Osteoblast (primary cell): ENCODE measurements at regions not wholly inside any gene's neighbourhood (a gene's known extent, or its start where the extent isn't known, plus 50 kb on each side); places are given as distances from the start of the nearest gene placed in this dataset. TPM values are rescaled to one million over a fixed set of nuclear protein-coding genes. Genes with fewer than 3 reads are reported as not detected.
"Not testable (repeated sequence)": the region's sequence is repeated elsewhere in the genome, so short reads cannot be mapped to it uniquely, and the experiment has no call there.

Experiments used
- DNase-seq: peaks from one replicate; pipeline ENCODE4 v3.0.0; 2011; ENCODE audit warnings: low spot score, mixed read lengths; ENCODE audit not compliant: insufficient read length; ENCODE audit errors: missing footprints
- H2AFZ ChIP-seq: 2 replicates; pipeline ENCODE4 v1.6.0; 2011; ENCODE audit warnings: mild to moderate bottlenecking, low read length
- H3K27ac ChIP-seq: 2 replicates; pipeline ENCODE4 v1.5.1; 2011; ENCODE audit warnings: mild to moderate bottlenecking, low read depth, low read length, moderate library complexity
- H3K27me3 ChIP-seq: 2 replicates; pipeline ENCODE4 v1.6.0; 2012; ENCODE audit warnings: mild to moderate bottlenecking, control low read depth, inconsistent platforms, low read length, moderate library complexity; ENCODE audit not compliant: insufficient read depth
- H3K36me3 ChIP-seq: 2 replicates; pipeline ENCODE4 v1.5.1; 2011; ENCODE audit warnings: mild to moderate bottlenecking, low read length, control low read depth, moderate library complexity; ENCODE audit not compliant: insufficient read depth
- H3K4me1 ChIP-seq: 2 replicates; pipeline ENCODE4 v1.5.1; 2011; ENCODE audit warnings: mild to moderate bottlenecking, low read length, control low read depth, moderate library complexity; ENCODE audit not compliant: insufficient read depth
- H3K4me2 ChIP-seq: 2 replicates; pipeline ENCODE4 v1.6.0; 2011; ENCODE audit warnings: mild to moderate bottlenecking, low read length; ENCODE audit not compliant: insufficient read depth
- H3K4me3 ChIP-seq: fragments of 200-600 bp; sonication (generic); 3 replicates; pipeline ENCODE4 v1.5.1; 2012; ENCODE audit warnings: mild to moderate bottlenecking, low read length, inconsistent platforms; ENCODE audit not compliant: insufficient read depth
- H3K79me2 ChIP-seq: 2 replicates; pipeline ENCODE4 v1.6.0; 2012; ENCODE audit warnings: mild to moderate bottlenecking, low read length, control low read depth, inconsistent platforms; ENCODE audit not compliant: insufficient read depth
- H3K9me3 ChIP-seq: 2 replicates; pipeline ENCODE4 v1.5.1; 2011; ENCODE audit warnings: low read depth, low read length, control low read depth
- H4K20me1 ChIP-seq: 2 replicates; pipeline ENCODE4 v1.6.0; 2012; ENCODE audit warnings: mild to moderate bottlenecking, low read length, control low read depth; ENCODE audit not compliant: insufficient read depth
- CTCF ChIP-seq: IDR thresholded peaks from 2 replicates; pipeline ENCODE4 v1.5.1; 2011; ENCODE audit warnings: mild to moderate bottlenecking, low read depth, low read length, moderate library complexity; ENCODE audit errors: extremely low read depth
- small RNA-seq: library from RNA; depleted of rRNA; stranded (forward); fragments of <200 nt; gene quantifications from one replicate; pipeline ENCODE3, GENCODE V24; 2012

GRCh38 chr3:125915792-125916375, 53.1 kb upstream of the ROPN1B start:
- Histone ChIP-seq H3K4me2 (peak overlapping the region; percentile 84), H2AFZ (peak overlapping the region; percentile 78), H3K27ac (peak overlapping the region; percentile 81), H3K4me1 (peaks cover 13% of the 10 kb centered on the region), H3K4me3 (peak overlapping the region; percentile 73)
- DNase-seq = peak; percentile 94
- H3K36me3 ChIP-seq, H3K27me3 ChIP-seq, H3K9me3 ChIP-seq, H4K20me1 ChIP-seq, H3K79me2 ChIP-seq: not testable (repeated sequence)

GRCh38 chr3:125916376-125916978, 52.5 kb upstream of the ROPN1B start:
- Histone ChIP-seq H4K20me1 (no peaks in the 10 kb centered on the region), H3K4me3 (peak overlapping the region; percentile 84), H3K36me3 (no peaks in the 10 kb centered on the region), H3K27ac (peak overlapping the region; percentile 93), H3K27me3 (no peaks in the 10 kb centered on the region), H3K79me2 (no peaks in the 10 kb centered on the region), H3K4me1 (peaks cover 13% of the 10 kb centered on the region), H3K9me3 (no peaks in the 10 kb centered on the region), H2AFZ (peak overlapping the region; percentile 72), H3K4me2 (peak overlapping the region; percentile 92)
- DNase-seq = peak; percentile 92
- TF ChIP-seq CTCF = peak; percentile 11

GRCh38 chr3:125917020-125917549, 51.9 kb upstream of the ROPN1B start:
- Histone ChIP-seq H2AFZ (peak overlapping the region; percentile 72), H3K4me3 (peak overlapping the region; percentile 84), H3K27ac (peak overlapping the region; percentile 93), H3K4me1 (peaks cover 13% of the 10 kb centered on the region), H3K4me2 (peak overlapping the region; percentile 92)
- not testable (repeated sequence) for H4K20me1 ChIP-seq, H3K36me3 ChIP-seq, H3K79me2 ChIP-seq, H3K9me3 ChIP-seq, DNase-seq, H3K27me3 ChIP-seq

GRCh38 chr3:125918024-125918423, 51.0 kb upstream of the ROPN1B start:
- not testable (repeated sequence) for H3K4me1 ChIP-seq, H3K36me3 ChIP-seq, H3K27ac ChIP-seq, H3K4me2 ChIP-seq, H2AFZ ChIP-seq, H3K9me3 ChIP-seq, H4K20me1 ChIP-seq, H3K4me3 ChIP-seq, H3K27me3 ChIP-seq, DNase-seq, H3K79me2 ChIP-seq

- H4K20me1 ChIP-seq, H3K79me2 ChIP-seq, H3K4me2 ChIP-seq, H3K9me3 ChIP-seq, H3K36me3 ChIP-seq, H3K27me3 ChIP-seq, H3K4me3 ChIP-seq, H3K27ac ChIP-seq, H2AFZ ChIP-seq, DNase-seq, H3K4me1 ChIP-seq: not testable (repeated sequence)
These were observed 50.5 kb upstream of the ROPN1B start for GRCh38 chr3:125918451-125918850.

GRCh38 chr3:125918866-125919265, 50.1 kb upstream of the ROPN1B start:
- H3K27ac ChIP-seq, H3K27me3 ChIP-seq, H3K4me2 ChIP-seq, H3K9me3 ChIP-seq, H3K36me3 ChIP-seq, H4K20me1 ChIP-seq, H3K4me1 ChIP-seq, DNase-seq, H3K79me2 ChIP-seq, H3K4me3 ChIP-seq, H2AFZ ChIP-seq: not testable (repeated sequence)

Small RNA genes in the stretch of these regions (small RNA-seq; reads per million reads assigned to genes)
- gene AC092902.1 (not detected), gene AF186996.2 (not detected), gene AF186996.3 (not detected), gene MIR548I1 (not detected), gene SNRPCP11 (not detected)
